Ovary (tissue), 7 donors: ENCODE measurements at regions not wholly inside any gene's neighbourhood (a gene's known extent, or its start where the extent isn't known, plus 50 kb on each side); places are given as distances from the start of the nearest gene placed in this dataset.

ENCODE experiments used
- DNase-seq, 5 donors: peaks; one replicate each; pipeline ENCODE4 v3.0.0-alpha.2; 2019 to 2020
- H3K27ac ChIP-seq, 2 donors: fragments of 200-600 bp; one replicate each; pipeline versions ENCODE4 v1.5.1 to v1.8.0; 2019 to 2022
- H3K27me3 ChIP-seq: fragments of 200-600 bp; one replicate; pipeline ENCODE4 v1.8.0; 2022
- H3K36me3 ChIP-seq: fragments of 200-600 bp; sonication (generic); one replicate; pipeline ENCODE4 v1.5.1; 2019
- H3K4me1 ChIP-seq: one replicate; pipeline ENCODE4 v1.8.1; 2013; ENCODE audit warnings: mild to moderate bottlenecking, moderate library complexity; ENCODE audit not compliant: insufficient read depth
- H3K4me3 ChIP-seq: fragments of 200-600 bp; sonication (generic); one replicate; pipeline ENCODE4 v1.5.1; 2017
- H3K9me3 ChIP-seq, 2 donors: fragments of 200-600 bp in 1 of 2; sonication (generic) in 1 of 2; one replicate each; pipeline versions ENCODE4 v1.5.1 to v1.8.1; 2013 to 2019; ENCODE audit warnings: mild to moderate bottlenecking in 1 of 2, moderate library complexity in 1 of 2
- EP300 ChIP-seq: sonication (generic); formaldehyde crosslinking; IDR thresholded peaks from one replicate; pipeline ENCODE4 v1.6.1; 2017; ENCODE audit warnings: antibody characterized with exemption
- POLR2A ChIP-seq: fragments of 450-650 bp; IDR thresholded peaks from one replicate; pipeline ENCODE4 v1.6.1; 2017; ENCODE audit warnings: antibody characterized with exemption, mild to moderate bottlenecking, moderate library complexity
- WGBS, 3 donors: extraction: QIAGEN DNeasy Blood & Tissue Kit in 1 of 3; methylation state at CpG; one replicate each; pipeline versions ENCODE4 v1.1.5 to v1.1.7; 2013 to 2017; 5-methylcytosine and 5-hydroxymethylcytosine counted together
- intact Hi-C, 4 donors: fragments of 100-400 bp; cut with DNase I; formaldehyde crosslinking; loops; one replicate each; pipeline versions ENCODE4 v1.11.0 to v1.15.1; 2022 to 2023
- TF ChIP-seq, protein P1 (sequence below), 3 donors: fragments of 450-650 bp in 2 of 3; fragments of 200-600 bp in 1 of 3; IDR thresholded peaks; one replicate each; pipeline versions ENCODE4 v1.5.1 to v1.8.0; 2016 to 2022; ENCODE audit warnings: antibody characterized with exemption in 3 of 3, mild to moderate bottlenecking in 1 of 3
- donor health status: DM: no; HTN: no; CAD: no; lungs with moderate emphysema.
- donor health status: DM: no; HTN: no; CAD: no.
- donor health status: Bipolar disorder and iron deficiency.
- donor health status: DM: no; HTN: no; CAD: no.
- donor health status: DM: yes; HTN: yes; CAD: no.

DNA sequence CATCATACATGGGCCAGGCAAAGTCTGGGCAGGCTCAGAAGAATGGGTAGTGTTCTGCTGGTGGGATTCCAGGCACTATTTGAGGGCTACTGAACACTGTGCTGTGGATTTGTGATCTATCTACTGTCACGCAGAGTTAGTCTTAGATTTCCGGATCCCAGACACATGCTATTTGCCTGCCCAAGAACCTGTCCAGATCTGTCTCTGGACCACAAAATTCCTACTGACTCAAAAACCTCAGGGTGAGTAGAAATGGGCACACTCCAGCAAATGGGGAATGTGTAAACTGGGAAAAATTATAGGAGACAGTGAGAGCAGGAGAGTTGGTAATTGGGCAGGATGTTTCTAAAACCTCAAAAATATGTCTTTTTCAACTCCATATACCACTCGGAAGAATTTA, 129.9 kb downstream of the GALC start:
- intact Hi-C loops = no loop called here
- TF ChIP-seq, protein P1, sequence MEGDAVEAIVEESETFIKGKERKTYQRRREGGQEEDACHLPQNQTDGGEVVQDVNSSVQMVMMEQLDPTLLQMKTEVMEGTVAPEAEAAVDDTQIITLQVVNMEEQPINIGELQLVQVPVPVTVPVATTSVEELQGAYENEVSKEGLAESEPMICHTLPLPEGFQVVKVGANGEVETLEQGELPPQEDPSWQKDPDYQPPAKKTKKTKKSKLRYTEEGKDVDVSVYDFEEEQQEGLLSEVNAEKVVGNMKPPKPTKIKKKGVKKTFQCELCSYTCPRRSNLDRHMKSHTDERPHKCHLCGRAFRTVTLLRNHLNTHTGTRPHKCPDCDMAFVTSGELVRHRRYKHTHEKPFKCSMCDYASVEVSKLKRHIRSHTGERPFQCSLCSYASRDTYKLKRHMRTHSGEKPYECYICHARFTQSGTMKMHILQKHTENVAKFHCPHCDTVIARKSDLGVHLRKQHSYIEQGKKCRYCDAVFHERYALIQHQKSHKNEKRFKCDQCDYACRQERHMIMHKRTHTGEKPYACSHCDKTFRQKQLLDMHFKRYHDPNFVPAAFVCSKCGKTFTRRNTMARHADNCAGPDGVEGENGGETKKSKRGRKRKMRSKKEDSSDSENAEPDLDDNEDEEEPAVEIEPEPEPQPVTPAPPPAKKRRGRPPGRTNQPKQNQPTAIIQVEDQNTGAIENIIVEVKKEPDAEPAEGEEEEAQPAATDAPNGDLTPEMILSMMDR (IDR thresholded peaks at IDR 0.05) = no peak
- TF ChIP-seq EP300 (no peak), POLR2A (no peak)
- no peaks in the 10 kb centered on the region for H3K36me3 ChIP-seq
- no peak overlapping the region for H3K4me3 ChIP-seq
- 91 to 98% (median 95%) methylated on average over 3 of the region's 3 CpGs for WGBS, 3 donors
- no peaks in the 10 kb centered on the region for H3K4me1 ChIP-seq
- H3K9me3 ChIP-seq = no peaks in the 10 kb centered on the region
- H3K27ac ChIP-seq = no peak overlapping the region
- H3K27me3 ChIP-seq = no peaks in the 10 kb centered on the region
- DNase-seq = no peak

DNA sequence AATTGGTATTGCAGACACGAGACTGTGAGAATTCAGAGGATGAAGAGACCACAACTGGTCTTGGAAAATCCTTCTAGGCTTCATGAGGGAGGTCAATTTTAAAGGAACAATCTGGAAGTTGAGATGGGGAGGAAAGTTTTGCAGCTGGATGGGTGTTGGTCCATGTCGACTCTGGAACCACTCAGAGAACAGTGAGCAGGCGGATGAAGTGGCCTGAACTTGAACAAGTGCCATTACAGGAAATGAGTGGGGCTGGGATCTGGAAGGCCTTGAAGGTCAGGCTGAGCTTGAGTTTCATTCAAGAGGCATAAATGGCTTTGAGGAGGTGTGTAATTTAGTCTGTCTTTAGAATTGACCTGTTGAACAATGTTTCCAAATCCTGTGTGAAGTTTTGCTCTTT, 140.9 kb downstream of the GALC start:
- no peaks in the 10 kb centered on the region for H3K36me3 ChIP-seq
- H3K27ac ChIP-seq = no peak overlapping the region
- H3K9me3 ChIP-seq = no peaks in the 10 kb centered on the region
- H3K4me3 ChIP-seq = no peak overlapping the region
- no peaks in the 10 kb centered on the region for H3K4me1 ChIP-seq
- 72 to 79% (median 73%) methylated on average over 3 of the region's 3 CpGs for WGBS, 3 donors
- DNase-seq = no peak
- TF ChIP-seq, protein P1 (IDR thresholded peaks at IDR 0.05) = no peak
- TF ChIP-seq POLR2A = no peak
- TF ChIP-seq EP300 = no peak
- no peaks in the 10 kb centered on the region for H3K27me3 ChIP-seq
- intact Hi-C loops = no loop called here

DNA sequence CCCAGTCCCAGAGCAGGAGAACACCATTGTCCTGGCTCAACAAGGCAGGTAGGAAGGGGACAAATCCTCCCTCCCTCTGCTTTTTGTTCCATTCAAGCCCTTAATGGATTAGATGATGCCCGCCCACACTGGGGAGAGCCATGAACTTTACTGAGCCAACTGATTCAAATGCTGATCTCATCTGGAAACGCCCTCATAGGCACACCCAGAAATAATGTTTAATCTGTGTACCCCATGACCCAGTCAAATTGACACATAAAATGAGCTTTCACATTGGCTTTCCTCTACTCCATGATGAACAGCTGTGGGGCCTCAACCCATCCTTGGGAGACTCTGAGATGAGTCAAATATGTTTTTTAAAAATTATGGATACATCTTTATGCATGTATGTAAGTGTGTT, 141.8 kb downstream of the GALC start:
- H3K36me3 ChIP-seq = no peaks in the 10 kb centered on the region
- intact Hi-C loops = no loop called here
- TF ChIP-seq, protein P1 (IDR thresholded peaks at IDR 0.05) = no peak
- TF ChIP-seq POLR2A = no peak
- no peak for TF ChIP-seq EP300
- H3K27ac ChIP-seq = no peak overlapping the region
- 76 to 94% (median 82%) methylated on average over 2 of the region's 2 CpGs for WGBS, 3 donors
- no peaks in the 10 kb centered on the region for H3K27me3 ChIP-seq
- H3K4me3 ChIP-seq = no peak overlapping the region
- no peak for DNase-seq
- H3K9me3 ChIP-seq = no peaks in the 10 kb centered on the region
- no peaks in the 10 kb centered on the region for H3K4me1 ChIP-seq

DNA sequence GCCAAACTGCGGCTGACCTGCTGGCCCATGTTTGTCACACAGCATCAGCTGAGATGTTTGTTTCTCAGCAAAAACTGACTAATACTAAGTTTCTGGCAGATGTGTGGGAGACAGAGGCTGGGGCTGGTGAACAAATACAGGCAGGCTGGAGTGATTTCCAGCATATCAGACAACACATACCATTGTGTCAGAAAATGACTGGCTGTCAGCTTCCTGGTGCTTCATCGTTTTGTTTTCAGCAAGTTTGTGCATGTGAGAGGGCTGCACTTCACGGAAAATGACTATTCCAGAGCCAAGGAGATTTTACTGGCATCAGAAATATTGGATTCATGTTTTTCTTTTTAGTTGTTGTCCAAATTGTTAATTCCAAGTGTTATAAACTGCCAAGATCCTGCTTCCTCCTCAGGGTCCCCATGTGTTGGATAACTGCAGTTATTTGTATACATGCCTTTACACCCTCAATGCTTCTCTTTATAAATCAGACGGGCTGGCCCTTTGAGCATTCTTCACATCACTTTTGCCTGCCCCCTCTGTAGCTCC, 145.7 kb downstream of the GALC start:
- intact Hi-C loops = no loop called here
- H3K36me3 ChIP-seq = no peaks in the 10 kb centered on the region
- DNase-seq = no peak
- H3K4me3 ChIP-seq = no peak overlapping the region
- H3K9me3 ChIP-seq = no peaks in the 10 kb centered on the region
- TF ChIP-seq POLR2A (no peak), EP300 (no peak)
- TF ChIP-seq, protein P1 (IDR thresholded peaks at IDR 0.05) = no peak
- no peak overlapping the region for H3K27ac ChIP-seq
- H3K27me3 ChIP-seq = no peaks in the 10 kb centered on the region
- no peaks in the 10 kb centered on the region for H3K4me1 ChIP-seq
- WGBS, 3 donors = 39 to 40% (median 39%) methylated on average over 4 of the region's 4 CpGs
